ENCODE measurements at regions not wholly inside any gene's neighbourhood (a gene's known extent, or its start where the extent isn't known, plus 50 kb on each side); places are given as distances from the start of the nearest gene placed in this dataset.

GRCh38 chr14:97762386-97762785 lies 965.2 kb downstream of the VRK1 start:
- Histone ChIP-seq H3K4me3 (ENCODE audit: low read length) (no peak overlapping the region), H3K4me1 (ENCODE audit: insufficient read depth, low read length) (no peaks in the 10 kb centered on the region), H3K9me3 (ENCODE audit: low read depth, low read length) (no peaks in the 10 kb centered on the region), H3K27me3 (ENCODE audit: insufficient read depth, low read length) (no peaks in the 10 kb centered on the region)

DNA sequence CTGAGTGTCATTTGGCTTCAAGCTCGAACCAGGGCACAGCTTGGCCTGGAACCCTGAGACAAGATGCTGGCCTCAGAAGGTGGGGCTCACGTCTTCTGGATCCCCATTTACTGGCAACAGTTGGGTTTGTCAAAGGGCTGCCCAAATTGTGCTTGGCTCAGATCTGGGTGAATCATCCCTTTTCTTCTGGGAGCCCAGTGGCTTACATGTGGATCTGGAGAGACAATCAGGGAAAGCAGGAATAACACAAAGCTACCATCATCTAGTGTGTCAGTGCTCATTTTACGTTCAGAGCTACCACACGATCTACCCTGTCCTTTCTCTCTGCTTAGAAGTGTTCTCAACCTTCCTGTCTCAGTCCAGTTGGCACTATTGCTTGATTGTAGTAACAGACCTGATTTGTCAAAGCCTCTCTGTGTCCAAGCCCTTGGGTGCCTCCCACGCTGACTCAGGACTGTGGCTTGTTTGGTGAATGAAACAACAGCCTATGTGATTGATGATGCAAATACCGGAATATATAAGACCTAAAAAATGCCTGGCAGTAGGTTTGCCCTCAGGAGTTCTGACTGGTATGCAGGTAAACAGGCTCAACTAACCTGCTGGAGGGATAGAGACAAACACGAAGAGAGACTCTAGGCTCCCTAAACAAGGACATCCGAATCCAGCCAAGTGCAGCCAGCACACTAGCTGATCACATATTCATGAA lies 974.3 kb downstream of the VRK1 start:
- no peaks in the 10 kb centered on the region for H3K27me3 ChIP-seq (ENCODE audit: insufficient read depth, low read length)
- H3K4me3 ChIP-seq (ENCODE audit: low read length): no peak overlapping the region
- H3K9me3 ChIP-seq (ENCODE audit: low read depth, low read length): no peaks in the 10 kb centered on the region
- no peaks in the 10 kb centered on the region for H3K4me1 ChIP-seq (ENCODE audit: insufficient read depth, low read length)

DNA sequence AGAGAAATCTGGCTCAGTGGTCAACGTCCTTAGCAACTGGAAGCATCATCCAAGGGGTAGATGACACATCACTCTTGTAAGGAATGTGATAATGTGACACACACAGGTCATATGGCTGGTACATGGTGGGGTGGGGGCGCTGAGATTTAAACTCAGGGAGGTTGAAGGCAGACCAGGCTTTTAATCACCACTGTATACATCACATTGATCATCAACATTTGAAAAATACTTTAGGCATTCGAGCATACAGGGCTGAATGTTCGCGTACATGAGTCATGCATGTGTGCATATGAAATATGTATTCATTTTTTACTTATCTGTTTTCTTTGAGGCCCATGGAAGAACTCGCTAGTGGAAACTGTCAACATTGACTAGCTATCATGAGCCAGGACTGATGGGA lies 976.4 kb downstream of the VRK1 start:
- Histone ChIP-seq H3K27me3 (ENCODE audit: insufficient read depth, low read length) (no peaks in the 10 kb centered on the region), H3K4me1 (ENCODE audit: insufficient read depth, low read length) (peaks cover 5% of the 10 kb centered on the region), H3K9me3 (ENCODE audit: low read depth, low read length) (no peaks in the 10 kb centered on the region), H3K4me3 (ENCODE audit: low read length) (no peak overlapping the region)

DNA sequence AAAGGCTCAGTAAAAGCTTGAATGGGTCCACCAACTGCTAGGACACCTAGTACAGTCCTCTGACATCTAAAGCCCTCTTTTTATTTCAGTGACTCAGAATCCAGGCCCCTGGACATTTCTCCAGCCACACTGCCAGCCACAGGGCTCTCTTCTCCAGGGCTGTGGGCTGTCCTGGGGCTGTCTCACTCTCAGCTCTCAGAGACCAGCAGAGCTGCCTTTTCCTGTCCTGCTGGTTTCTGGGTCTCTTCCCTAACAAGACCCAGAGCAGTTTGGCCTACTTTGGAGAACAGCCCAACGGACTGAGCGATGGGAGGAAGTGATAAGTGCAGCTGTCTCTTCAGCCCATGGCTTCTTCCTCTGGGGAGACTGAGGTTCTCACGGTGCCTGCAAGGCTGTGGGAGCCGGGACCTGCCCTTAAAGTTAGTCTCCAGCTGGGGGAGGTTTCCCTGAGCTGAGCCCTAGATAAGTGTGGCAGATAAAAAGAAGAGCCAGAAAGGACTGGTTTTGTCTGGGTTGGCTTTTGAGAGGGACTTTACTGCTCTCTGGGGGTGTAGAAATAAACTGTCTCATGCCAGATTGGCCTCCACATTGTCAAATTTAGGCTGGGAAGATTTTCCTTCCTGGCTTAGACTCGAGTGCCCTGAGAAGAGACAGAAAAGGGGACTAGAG lies 979.8 kb downstream of the VRK1 start:
- Histone ChIP-seq H3K4me1 (ENCODE audit: insufficient read depth, low read length) (peaks cover 5% of the 10 kb centered on the region), H3K9me3 (ENCODE audit: low read depth, low read length) (no peaks in the 10 kb centered on the region), H3K27me3 (ENCODE audit: insufficient read depth, low read length) (no peaks in the 10 kb centered on the region), H3K4me3 (ENCODE audit: low read length) (no peak overlapping the region)

DNA sequence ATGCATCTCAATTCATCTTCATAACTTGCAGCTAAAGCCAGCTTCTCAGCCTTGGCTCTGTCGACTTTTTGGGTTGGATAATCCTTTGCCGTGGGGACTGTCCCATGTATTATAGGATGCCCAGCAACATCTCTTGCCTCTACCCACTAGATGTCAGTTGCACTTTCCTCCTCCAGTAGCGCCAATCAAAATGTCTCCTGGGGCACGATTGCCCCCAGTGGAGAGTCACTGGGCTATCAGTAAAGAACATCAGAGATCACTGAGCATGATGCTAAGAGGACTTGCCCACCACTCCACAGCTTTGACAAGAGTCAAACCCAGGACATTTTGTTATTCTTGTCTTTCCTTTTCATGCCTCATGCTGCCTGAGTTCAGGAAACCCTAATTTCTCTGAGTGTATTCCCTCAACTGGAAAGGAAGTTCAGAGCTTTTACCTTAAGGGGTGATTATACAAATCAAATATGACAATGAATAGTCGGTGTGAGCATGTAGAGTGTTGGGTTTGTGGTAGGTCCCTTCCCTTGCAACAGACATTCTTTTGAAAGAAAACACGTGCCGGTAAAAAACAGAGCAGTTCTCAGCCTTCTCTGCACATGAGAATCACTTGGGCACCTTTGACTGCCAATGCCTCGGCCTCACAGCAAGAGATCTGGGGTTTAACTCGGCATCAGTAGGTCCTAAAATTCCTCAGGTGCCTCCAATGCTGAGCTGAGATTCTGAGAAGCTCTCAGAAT lies 980.6 kb downstream of the VRK1 start:
- H3K4me1 ChIP-seq (ENCODE audit: insufficient read depth, low read length): peaks cover 5% of the 10 kb centered on the region
- no peak overlapping the region for H3K4me3 ChIP-seq (ENCODE audit: low read length)
- H3K9me3 ChIP-seq (ENCODE audit: low read depth, low read length): no peaks in the 10 kb centered on the region
- H3K27me3 ChIP-seq (ENCODE audit: insufficient read depth, low read length): no peaks in the 10 kb centered on the region

- Histone ChIP-seq H3K27me3 (ENCODE audit: insufficient read depth, low read length) (no peaks in the 10 kb centered on the region), H3K4me3 (ENCODE audit: low read length) (no peak overlapping the region), H3K4me1 (ENCODE audit: insufficient read depth, low read length) (peaks cover 5% of the 10 kb centered on the region), H3K9me3 (ENCODE audit: low read depth, low read length) (no peaks in the 10 kb centered on the region)
Observed at GRCh38 chr14:97779140-97779539, 982.0 kb downstream of the VRK1 start.

DNA sequence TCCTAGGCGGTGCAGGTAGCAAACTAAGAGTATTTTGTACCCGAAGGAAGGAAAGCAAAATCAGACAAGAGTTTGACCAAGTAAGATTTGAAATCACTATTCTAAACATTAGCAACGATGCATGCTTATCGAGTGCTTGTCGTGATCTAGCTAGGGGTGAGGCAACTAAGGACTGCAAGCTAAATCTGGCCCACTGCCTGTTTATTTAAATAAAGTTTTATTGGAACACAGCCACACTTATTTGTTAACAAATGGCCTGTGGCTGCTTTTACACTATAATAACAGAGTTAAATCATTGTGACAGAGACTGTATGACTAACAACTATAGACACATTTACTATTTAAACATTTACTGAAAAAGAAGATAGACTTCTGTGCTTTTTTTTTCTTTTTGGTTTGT lies 983.6 kb downstream of the VRK1 start:
- H3K9me3 ChIP-seq (ENCODE audit: low read depth, low read length): no peaks in the 10 kb centered on the region
- H3K4me1 ChIP-seq (ENCODE audit: insufficient read depth, low read length): peaks cover 5% of the 10 kb centered on the region
- no peak overlapping the region for H3K4me3 ChIP-seq (ENCODE audit: low read length)
- no peaks in the 10 kb centered on the region for H3K27me3 ChIP-seq (ENCODE audit: insufficient read depth, low read length)

DNA sequence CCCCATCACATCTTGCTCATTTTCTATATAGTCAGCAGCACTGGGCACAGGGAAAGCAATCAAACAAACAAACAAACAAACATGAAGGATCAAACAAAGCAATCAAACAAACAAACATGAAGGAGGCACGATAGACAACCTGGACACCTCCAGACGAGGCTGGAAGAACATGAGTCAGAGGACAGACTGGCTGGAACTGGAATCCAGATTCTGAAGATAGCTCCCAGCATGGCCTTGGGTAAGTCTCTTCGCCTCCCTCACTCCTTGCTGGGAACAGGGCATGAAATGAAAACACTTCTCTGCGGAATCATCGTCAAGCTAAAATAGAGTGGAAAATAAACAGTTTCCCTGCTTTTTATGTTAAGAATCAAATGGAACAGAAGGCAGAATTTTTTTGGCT lies 984.8 kb downstream of the VRK1 start:
- Histone ChIP-seq H3K9me3 (ENCODE audit: low read depth, low read length) (no peaks in the 10 kb centered on the region), H3K4me3 (ENCODE audit: low read length) (no peak overlapping the region), H3K27me3 (ENCODE audit: insufficient read depth, low read length) (no peaks in the 10 kb centered on the region), H3K4me1 (ENCODE audit: insufficient read depth, low read length) (peaks cover 5% of the 10 kb centered on the region)

DNA sequence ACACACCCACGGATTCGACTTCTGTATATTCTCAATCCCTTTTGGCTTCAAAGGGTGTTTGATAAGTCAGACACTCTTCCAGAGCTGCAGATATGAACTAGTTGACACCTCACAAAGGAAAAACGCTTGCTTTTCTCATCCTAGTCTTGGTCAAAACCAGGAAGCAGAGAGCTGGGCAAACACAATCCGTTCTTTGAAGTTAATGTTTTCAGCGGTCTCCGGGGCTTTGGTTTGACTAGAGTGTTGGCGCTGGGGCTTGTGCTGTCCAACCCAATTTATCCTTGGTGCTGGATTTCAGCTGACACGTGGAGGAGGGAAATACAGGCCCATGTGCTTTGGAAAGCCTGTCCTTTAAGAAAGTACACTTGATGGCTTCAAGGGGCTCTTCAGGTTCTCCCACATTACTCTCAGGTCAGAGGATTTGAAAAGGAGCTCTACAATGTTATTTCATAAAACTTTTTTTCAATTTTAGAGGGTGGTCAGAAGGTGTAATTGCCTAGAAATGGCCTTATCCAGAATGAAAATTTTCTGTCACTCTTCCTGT lies 985.8 kb downstream of the VRK1 start:
- Histone ChIP-seq H3K27me3 (ENCODE audit: insufficient read depth, low read length) (no peaks in the 10 kb centered on the region), H3K4me1 (ENCODE audit: insufficient read depth, low read length) (no peaks in the 10 kb centered on the region), H3K4me3 (ENCODE audit: low read length) (no peak overlapping the region), H3K9me3 (ENCODE audit: low read depth, low read length) (no peaks in the 10 kb centered on the region)

DNA sequence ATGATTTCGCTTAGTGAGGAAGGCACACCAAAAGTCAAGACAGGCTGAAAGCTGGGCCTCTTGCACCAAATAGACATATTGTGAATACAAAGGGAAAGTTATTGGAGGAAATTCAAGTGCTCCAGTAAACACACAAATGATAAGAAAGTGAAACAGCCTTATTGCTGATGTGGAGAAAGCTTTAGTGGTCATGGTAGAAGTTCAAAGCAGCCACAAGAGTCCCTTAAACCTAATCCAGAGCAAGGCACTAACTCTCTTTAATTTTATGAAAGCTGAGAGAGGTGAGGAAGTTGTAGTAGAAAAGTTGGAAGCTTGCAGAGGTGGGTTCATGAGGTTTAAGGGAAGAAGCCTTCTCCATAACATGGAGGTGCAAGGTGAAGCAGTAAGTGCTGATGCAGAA lies 988.3 kb downstream of the VRK1 start:
- H3K27me3 ChIP-seq (ENCODE audit: insufficient read depth, low read length): no peaks in the 10 kb centered on the region
- no peaks in the 10 kb centered on the region for H3K4me1 ChIP-seq (ENCODE audit: insufficient read depth, low read length)
- no peak overlapping the region for H3K4me3 ChIP-seq (ENCODE audit: low read length)
- no peaks in the 10 kb centered on the region for H3K9me3 ChIP-seq (ENCODE audit: low read depth, low read length)

DNA sequence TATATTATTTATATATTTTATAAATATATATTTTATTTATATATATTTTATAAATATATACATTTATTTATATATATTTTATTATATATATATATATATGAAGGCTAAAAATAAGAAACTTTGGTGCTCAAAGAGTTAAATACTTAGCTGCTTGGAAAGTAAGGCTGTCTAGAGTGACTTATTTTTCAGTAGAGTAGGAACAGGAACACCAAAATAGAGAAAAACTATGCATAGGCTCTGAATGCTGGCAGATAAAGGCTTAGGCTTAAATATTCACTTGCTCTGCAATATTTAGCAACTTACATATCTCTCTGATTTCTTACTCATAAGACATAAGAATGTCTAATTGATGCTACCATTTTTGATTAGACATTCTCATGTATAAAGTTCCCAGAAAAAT lies 991.2 kb downstream of the VRK1 start:
- Histone ChIP-seq H3K27me3 (ENCODE audit: insufficient read depth, low read length) (no peaks in the 10 kb centered on the region), H3K4me1 (ENCODE audit: insufficient read depth, low read length) (no peaks in the 10 kb centered on the region), H3K9me3 (ENCODE audit: low read depth, low read length) (no peaks in the 10 kb centered on the region), H3K4me3 (ENCODE audit: low read length) (no peak overlapping the region)

- H3K4me3 ChIP-seq (ENCODE audit: low read length): no peak overlapping the region
- H3K9me3 ChIP-seq (ENCODE audit: low read depth, low read length): no peaks in the 10 kb centered on the region
- H3K27me3 ChIP-seq (ENCODE audit: insufficient read depth, low read length): no peaks in the 10 kb centered on the region
- H3K4me1 ChIP-seq (ENCODE audit: insufficient read depth, low read length): no peaks in the 10 kb centered on the region
Observed at GRCh38 chr14:97788846-97789526, 991.8 kb downstream of the VRK1 start.

DNA sequence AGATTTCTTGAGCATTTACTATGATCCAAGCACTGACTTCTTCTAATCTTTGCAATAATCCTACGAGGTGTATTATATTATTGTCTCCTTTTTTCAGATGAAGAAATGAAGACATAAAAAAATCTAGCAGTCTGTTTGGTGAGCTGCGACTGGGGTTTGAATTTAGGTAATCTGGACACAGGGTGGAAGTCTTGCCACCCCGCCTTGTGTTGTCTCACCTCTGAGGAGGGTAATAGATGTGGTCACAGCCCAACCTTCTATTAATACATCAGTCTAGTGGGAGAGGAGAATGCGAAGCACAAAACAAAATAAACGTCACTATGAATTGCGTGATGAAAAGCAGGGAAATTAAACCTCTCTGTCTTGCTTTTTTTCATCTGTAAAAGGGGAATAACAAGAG lies 993.9 kb downstream of the VRK1 start:
- no peak overlapping the region for H3K4me3 ChIP-seq (ENCODE audit: low read length)
- no peaks in the 10 kb centered on the region for H3K9me3 ChIP-seq (ENCODE audit: low read depth, low read length)
- H3K27me3 ChIP-seq (ENCODE audit: insufficient read depth, low read length): no peaks in the 10 kb centered on the region
- H3K4me1 ChIP-seq (ENCODE audit: insufficient read depth, low read length): no peaks in the 10 kb centered on the region

- H3K27me3 ChIP-seq (ENCODE audit: insufficient read depth, low read length): no peaks in the 10 kb centered on the region
- H3K9me3 ChIP-seq (ENCODE audit: low read depth, low read length): no peaks in the 10 kb centered on the region
- no peak overlapping the region for H3K4me3 ChIP-seq (ENCODE audit: low read length)
- no peaks in the 10 kb centered on the region for H3K4me1 ChIP-seq (ENCODE audit: insufficient read depth, low read length)
Observed at GRCh38 chr14:97791906-97792305, 994.7 kb downstream of the VRK1 start.

DNA sequence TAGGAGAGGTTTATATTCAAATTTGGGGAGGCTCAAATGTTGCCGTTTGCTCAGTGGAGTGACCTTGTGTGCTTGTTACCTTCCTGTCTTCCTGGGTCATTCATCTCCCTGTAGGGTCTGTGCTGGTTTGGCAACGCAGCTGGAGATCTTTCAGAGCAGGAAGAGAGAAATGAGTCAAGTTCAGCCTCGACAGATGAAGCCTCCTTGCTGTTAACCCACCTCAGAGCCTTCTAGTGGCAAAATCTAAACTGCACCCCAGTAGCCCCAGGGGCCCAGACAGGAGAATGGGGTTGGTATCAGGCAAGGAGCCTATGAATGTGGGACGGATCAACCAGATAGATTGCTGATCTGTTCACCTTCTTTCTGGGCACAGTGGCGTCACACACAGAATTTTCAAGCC lies 999.3 kb downstream of the VRK1 start:
- no peaks in the 10 kb centered on the region for H3K27me3 ChIP-seq (ENCODE audit: insufficient read depth, low read length)
- H3K4me3 ChIP-seq (ENCODE audit: low read length): no peak overlapping the region
- H3K4me1 ChIP-seq (ENCODE audit: insufficient read depth, low read length): no peaks in the 10 kb centered on the region
- H3K9me3 ChIP-seq (ENCODE audit: low read depth, low read length): no peaks in the 10 kb centered on the region
